K562 (cell line): ENCODE measurements at regions not wholly inside any gene's neighbourhood (a gene's known extent, or its start where the extent isn't known, plus 50 kb on each side); places are given as distances from the start of the nearest gene placed in this dataset.
A peak's percentile ranks its signal among the peaks of the same experiment; 100 is the strongest.

ENCODE experiments used
- ARID3B ChIP-seq: fragments of 250-450 bp; sonication (Bioruptor Pico); IDR thresholded peaks from 2 replicates; pipeline ENCODE4 v1.4.0; 2020; ENCODE audit warnings: borderline replicate concordance
- CEBPB ChIP-seq: fragments of 450-650 bp; IDR thresholded peaks from 2 replicates; pipeline ENCODE4 v1.6.1; 2016; ENCODE audit warnings: missing genetic modification characterization, missing compliant biosample characterization
- CHAMP1 ChIP-seq: fragments of 450-650 bp; IDR thresholded peaks from 2 replicates; pipeline ENCODE4 v1.6.1; 2016; ENCODE audit warnings: mild to moderate bottlenecking
- CHCHD3 ChIP-seq: fragments of 250-450 bp; sonication (Bioruptor Pico); IDR thresholded peaks from 2 replicates; pipeline ENCODE4 v2.1.2; 2022; ENCODE audit warnings: mild to moderate bottlenecking
- DPF2 ChIP-seq: fragments of 450-650 bp; IDR thresholded peaks from 2 replicates; pipeline ENCODE4 v1.6.1; 2016
- FOSL1 ChIP-seq: fragments of 200-800 bp; sonication (Bioruptor generic); conservative IDR thresholded peaks from 2 replicates; pipeline ENCODE4 v1.6.1; 2016; ENCODE audit warnings: missing genetic modification characterization, missing compliant biosample characterization
- FOXP1 ChIP-seq: sonication (generic); formaldehyde crosslinking; IDR thresholded peaks from 2 replicates; pipeline ENCODE4 v1.8.0; 2022; ENCODE audit warnings: mild to moderate bottlenecking, missing genetic modification reagents
- HOXB6 ChIP-seq: fragments of 250-450 bp; sonication (Bioruptor Pico); IDR thresholded peaks from 2 replicates; pipeline ENCODE4 v1.5.1; 2022; ENCODE audit warnings: mild to moderate bottlenecking, borderline replicate concordance
- JUND ChIP-seq, 2 experiments: IDR thresholded peaks; 2 replicates in 1 of 2; 3 replicates in 1 of 2; pipeline ENCODE4 v1.6.1; 2011; ENCODE audit warnings: borderline replicate concordance in 2 of 2, low read depth in 2 of 2, low read length in 2 of 2, improper control_type of control experiment in 1 of 2, missing biosample characterization in 1 of 2, missing genetic modification characterization in 1 of 2, missing genetic modification reagents in 1 of 2
- MECOM ChIP-seq: fragments of 250-450 bp; sonication (Bioruptor Pico); IDR thresholded peaks from 2 replicates; pipeline ENCODE4 v1.8.0; 2022; ENCODE audit warnings: inconsistent platforms
- NCOR1 ChIP-seq: fragments of 450-650 bp; IDR thresholded peaks from 2 replicates; pipeline ENCODE4 v1.6.1; 2016; ENCODE audit warnings: mild to moderate bottlenecking, moderate library complexity
- PKNOX1 ChIP-seq: fragments of 450-650 bp; IDR thresholded peaks from 2 replicates; pipeline ENCODE4 v1.6.1; 2016
- SETDB1 ChIP-seq: IDR thresholded peaks from one replicate; pipeline ENCODE4 v1.6.1; 2012; ENCODE audit warnings: low read length, control low read depth, inconsistent platforms
- SMARCB1 ChIP-seq: IDR thresholded peaks from 2 replicates; pipeline ENCODE4 v1.6.1; 2011; ENCODE audit warnings: improper control_type of control experiment, low read depth; ENCODE audit not compliant: insufficient read length
- TSHZ1 ChIP-seq: fragments of 250-450 bp; sonication (Bioruptor Pico); IDR thresholded peaks from 2 replicates; pipeline ENCODE4 v1.4.0; 2020; ENCODE audit warnings: mild to moderate bottlenecking, moderate library complexity
- ZKSCAN1 ChIP-seq: fragments of 150-350 bp; IDR thresholded peaks from 2 replicates; pipeline ENCODE4 v1.6.1; 2016; ENCODE audit warnings: low read depth, low read length
- ZNF655 ChIP-seq: fragments of 250-450 bp; sonication (Bioruptor Pico); IDR thresholded peaks from 2 replicates; pipeline ENCODE4 v1.5.0; 2021
- ZZZ3 ChIP-seq: fragments of 450-650 bp; IDR thresholded peaks from 2 replicates; pipeline ENCODE4 v1.6.1; 2016; ENCODE audit warnings: antibody characterized with exemption, mild to moderate bottlenecking, moderate library complexity

GRCh38 chr7:106425017-106425719 lies 140.4 kb upstream of the NAMPT start (continued):
- TF ChIP-seq CEBPB (tag): peak; percentile 95
- TF ChIP-seq FOSL1 (tag): peak; percentile 75
- no peak for TF ChIP-seq MECOM (CRISPR knock-in tag)
- no peak for TF ChIP-seq JUND (IDR thresholded peaks at IDR 0.05; ENCODE audit: borderline replicate concordance, low read depth, low read length)
- peak; percentile 59; the same call in 2 of the 3 replicates for TF ChIP-seq JUND (tag; IDR thresholded peaks at IDR 0.05; ENCODE audit: borderline replicate concordance, low read depth, low read length)
- no peak for TF ChIP-seq SETDB1
- TF ChIP-seq ZKSCAN1: no peak
- TF ChIP-seq ZNF655 (CRISPR knock-in tag): no peak
- TF ChIP-seq TSHZ1: no peak
- TF ChIP-seq ZZZ3: no peak
- TF ChIP-seq ARID3B (CRISPR knock-in tag): no peak
- no peak for TF ChIP-seq DPF2
- TF ChIP-seq CHAMP1: no peak
- TF ChIP-seq NCOR1: no peak
- peak; percentile 93 for TF ChIP-seq PKNOX1
- TF ChIP-seq FOXP1 (CRISPR knock-in tag): no peak
- TF ChIP-seq CHCHD3 (CRISPR knock-in tag): no peak
- no peak for TF ChIP-seq SMARCB1
- 0 out of 2 replicates have a peak, but pooled peaks have one; percentile 47 for TF ChIP-seq HOXB6 (CRISPR knock-in tag)
